Stimulated activated CD4-positive, alpha-beta T cell treated with anti-CD3 and anti-CD28 coated beads, Interleukin-12 subunit alpha, Interleukin-12 subunit beta, amount 100 ng/mL, for 4 hours (primary cell): ENCODE measurements at regions not wholly inside any gene's neighbourhood (a gene's known extent, or its start where the extent isn't known, plus 50 kb on each side); places are given as distances from the start of the nearest gene placed in this dataset.
"Not testable (repeated sequence)": the region's sequence is repeated elsewhere in the genome, so short reads cannot be mapped to it uniquely, and the experiment has no call there.

Experiments used
- DNase-seq: peaks from one replicate; pipeline ENCODE4 v3.0.0-alpha.2; 2020

DNA sequence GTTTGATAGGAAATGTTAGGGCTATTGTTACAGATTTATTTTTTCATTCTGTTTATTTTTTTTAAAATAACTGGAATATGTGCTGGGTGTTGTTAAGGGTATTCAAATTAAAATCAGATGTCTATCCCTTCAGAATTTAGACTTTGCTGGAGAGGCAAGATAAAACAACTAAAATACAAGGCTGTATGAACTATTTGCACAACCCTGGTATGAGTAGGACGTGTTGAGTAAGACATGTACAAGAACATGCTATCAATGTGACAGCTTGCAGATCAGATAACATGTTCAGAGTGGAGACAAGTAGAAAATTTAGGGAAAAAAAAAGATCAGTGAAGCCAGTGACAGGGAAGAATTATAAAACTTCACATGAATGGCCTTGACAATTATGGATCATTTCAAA is 853.5 kb downstream of the METTL15 start:
- DNase-seq = no peak

DNA sequence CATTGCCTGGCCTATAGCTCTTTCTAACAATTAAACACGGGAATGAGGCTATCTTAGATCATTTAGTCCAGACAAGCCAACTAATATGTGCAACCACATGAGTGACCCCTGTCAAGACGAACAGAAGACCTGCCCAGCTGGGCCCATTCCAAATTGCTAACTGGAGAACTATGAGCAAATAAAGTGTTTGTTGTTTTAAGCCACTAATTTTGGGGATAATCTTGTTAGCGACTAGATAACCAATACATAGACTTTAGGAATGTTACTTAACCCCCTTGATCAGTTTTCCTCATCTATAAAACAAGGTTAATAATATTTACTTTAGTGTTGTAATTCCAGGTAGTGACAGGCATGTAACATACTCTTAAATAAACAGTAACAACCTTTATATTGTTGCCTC is 848.3 kb downstream of the METTL15 start:
- no peak for DNase-seq

DNA sequence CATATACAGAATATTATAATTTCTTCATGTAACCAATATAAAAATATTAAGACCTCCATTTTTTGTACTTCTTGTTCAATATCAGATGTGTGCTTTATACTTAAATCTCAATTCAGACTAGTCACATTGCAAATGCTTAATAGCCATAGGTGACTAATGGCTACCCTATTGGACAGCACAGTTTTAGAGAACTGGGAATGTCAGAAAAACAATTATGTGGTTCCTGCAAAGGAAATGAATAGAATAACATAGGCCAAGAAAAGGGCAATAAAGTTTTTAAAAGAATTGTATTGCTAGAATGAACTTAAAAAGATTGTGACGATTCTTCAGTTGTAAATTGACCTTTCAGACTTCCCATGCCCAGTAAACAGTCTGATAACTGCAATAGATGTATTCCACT is 843.0 kb downstream of the METTL15 start:
- DNase-seq = no peak

DNA sequence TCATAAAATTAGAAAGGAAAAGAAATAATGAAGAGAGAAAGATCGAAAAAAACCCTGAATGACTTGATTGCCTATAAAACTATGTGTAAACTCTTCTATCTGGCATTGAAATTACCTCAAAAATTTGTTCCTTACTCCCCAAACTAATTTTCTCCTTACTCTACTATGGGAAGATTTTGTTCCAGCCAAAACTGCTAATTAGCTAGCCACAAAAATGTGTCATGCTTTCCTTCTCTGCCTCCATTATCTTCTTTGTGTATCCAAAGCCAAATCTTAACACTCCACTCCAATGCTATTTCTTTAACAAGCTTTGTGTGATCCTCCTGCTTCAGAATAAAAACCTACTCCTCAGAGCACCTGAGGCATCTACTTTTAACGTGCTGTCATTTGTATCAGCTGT is 831.2 kb downstream of the METTL15 start:
- no peak for DNase-seq

DNA sequence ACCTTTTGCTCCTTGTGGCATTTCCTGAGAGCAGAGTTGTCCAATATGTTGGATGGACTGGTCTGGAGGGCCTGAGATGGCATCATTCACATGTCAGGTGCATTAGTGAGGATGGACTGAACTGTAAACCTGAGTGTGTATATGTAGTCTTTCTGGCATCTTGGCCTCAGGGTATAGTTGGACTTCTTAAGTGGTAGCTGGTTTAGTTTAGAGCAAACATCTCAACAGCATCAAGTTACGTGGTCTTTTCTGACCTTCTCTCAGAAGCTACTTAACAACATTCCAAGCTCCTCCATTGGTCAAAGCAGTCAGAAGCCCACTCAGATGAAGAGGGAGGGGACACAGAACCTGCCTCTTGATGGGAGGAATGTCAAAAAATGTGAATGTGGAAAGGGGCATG is 829.9 kb downstream of the METTL15 start:
- DNase-seq = no peak

DNA sequence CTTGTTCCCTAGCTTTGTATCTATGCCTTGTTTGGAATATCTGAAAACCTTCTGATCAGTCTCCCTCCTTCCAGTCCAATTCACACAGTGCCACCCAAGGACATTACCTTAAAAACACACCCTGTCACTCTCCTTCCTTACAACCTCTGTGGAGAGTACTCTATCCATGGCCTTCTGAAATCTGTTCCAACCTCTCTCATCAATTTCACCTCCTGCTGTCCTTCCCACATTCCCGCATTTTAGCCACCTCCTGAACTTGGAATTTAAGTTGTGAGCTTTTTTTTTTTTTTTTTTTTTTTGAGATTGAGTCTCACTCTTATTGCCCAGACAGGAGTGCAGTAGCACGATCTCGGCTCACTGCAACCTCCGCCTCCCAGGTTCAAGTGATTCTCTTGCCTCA is 824.8 kb downstream of the METTL15 start:
- no peak for DNase-seq

DNA sequence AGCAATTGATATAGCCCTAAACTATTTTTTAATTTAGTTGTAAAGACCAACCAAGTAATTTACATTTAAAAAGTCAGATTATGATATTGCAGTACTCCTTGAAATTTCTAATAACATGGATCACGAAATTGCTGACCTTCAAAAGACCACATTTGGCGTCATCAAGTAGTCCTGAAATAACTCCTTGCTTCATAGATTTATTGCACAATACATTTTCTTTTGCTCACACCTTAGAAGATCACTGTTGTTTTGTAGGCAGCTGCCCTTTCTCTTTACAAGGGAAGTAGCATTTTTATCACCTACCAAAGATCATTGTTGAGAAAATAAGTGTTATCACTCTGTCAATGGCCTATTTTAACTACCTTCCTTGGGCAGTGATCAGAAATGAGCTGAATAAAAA is 815.8 kb downstream of the METTL15 start:
- no peak for DNase-seq

DNA sequence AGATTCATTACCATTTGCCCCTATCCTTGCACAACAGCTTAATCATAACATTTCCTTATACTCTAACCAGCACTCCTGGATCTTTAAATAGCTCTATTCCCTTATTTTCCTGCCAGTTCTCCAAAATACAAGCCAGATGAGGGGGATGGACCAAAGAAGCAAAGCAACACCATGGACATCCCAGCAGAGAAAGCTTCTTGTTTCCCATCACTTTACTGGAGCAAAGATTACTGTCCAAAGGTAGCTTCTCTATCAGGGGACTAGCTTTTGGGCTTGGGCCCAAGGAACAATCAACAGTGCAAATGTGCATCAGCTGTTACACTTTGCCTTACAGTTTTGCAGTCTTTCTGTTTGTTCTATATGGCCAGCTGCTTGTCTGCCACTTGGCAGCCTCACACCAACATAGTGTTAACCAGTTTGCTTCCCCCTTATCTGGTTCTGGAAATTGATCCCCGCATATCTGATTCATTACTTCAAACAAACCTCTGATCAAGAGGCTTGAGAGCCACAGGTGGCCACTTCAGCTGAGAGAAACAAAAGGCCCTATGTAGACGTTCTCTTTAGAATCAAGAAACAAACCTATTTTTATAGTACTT is 814.3 kb downstream of the METTL15 start:
- DNase-seq = no peak

DNA sequence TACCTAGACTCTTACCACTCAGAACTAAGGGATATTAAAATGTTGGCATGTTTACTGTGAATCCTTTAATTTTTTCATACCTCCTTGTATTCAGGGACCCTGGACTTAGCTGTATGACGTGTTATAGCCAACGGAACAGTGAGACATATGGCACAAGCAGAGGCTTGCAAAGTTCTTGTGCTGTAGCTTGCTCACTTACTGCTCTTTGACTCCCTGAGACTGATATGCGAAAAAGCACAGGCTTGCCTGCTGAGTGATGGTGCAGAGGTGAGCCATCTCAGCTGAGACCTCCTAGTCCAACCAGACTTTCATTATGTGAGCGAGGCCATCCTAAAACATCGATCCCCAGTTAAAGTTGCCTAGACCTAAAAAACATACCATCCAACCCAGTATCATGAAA is 811.0 kb downstream of the METTL15 start:
- DNase-seq = no peak

DNA sequence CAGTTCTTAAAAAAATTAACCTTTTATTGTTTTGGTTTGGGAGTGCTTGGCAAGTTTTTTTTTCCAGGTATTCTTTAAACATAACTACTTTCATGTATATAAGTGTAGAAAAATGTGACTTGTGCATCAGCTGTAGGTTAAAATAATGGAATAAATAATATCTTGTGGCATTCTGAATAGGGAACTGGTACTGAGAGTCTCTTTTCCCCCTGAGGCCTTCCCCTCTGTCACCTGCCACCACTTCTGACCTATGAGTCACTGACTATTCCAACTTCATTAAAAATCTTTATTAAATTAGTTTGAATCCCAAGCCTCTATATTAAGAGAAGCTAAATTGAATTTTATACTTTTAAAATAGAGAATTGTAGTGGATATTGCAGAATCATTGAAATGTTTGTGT is 805.7 kb downstream of the METTL15 start:
- DNase-seq = no peak

DNA sequence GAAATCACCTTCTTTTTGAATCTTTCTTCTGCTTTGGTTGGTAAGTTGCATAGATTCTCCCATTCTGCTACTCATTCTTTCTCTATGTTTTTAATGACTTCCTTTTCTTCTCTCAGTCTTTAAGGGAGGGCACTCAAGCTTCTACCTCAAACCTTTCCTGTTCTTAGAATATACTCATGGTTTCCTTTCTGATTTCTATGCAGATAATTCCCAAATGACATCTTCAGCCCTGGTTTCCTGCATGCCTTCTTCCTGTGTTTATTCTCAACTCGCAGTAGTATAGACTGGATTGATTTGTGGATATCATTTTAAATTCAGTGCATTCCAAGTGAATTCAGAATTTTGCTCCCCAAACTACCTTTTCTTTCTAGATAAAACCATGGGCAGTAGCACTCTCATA is 803.6 kb downstream of the METTL15 start:
- DNase-seq = no peak

DNA sequence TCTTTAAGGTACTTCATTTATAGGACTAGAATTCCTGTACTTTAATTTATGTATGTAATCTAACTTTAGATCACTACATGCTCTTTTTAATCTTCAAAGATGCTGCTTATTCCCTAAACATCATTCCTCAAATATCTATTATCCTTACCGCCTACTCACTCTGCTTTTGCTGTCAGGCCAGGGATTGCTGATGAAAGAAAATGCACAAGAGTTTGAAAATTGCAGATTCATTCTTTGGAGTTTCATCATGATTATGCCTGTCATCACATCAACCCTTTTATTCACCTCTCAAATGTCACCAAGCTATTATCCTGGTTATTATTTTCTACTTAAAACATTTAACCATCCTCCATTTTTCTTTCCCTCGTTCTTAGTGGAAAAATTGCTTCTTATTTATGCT is 802.7 kb downstream of the METTL15 start:
- DNase-seq = no peak

DNA sequence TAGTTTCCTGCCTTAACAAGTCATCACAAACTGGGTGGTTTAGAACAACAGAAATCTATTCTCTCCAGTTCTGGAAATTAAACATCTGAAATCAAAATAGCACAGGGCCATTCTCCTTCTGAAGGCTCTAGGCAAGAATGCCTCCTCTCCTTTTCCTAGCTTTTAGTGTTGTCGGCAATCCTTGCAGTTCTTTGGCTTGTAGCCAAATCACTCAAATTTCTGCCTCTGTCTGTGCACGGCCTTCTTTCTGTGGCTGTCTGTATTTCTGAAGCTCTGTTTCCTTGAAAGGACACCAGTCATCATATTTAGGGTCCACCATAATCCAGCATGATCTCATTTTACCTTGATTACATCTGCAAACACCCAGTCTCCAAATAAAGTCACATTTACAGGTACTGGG is 795.5 kb downstream of the METTL15 start:
- DNase-seq = no peak

DNA sequence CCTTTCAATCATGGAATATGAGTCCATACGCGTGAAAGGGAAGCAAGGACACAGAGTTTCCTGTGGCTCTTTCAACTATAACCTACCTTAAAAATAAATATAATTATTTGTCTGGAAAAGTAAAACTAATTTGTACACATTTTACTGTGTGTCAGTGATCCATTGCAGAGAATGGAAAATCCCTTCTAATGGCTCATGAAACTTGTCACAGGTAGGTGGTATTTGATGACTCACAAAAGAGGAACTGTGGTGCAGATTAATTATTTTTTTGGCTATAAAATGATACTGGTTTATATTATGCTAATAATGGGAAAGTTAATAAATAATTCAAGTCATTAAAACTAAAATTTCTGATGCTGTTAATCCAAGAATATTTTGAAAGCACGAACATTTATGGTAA is 792.2 kb downstream of the METTL15 start:
- no peak for DNase-seq

DNA sequence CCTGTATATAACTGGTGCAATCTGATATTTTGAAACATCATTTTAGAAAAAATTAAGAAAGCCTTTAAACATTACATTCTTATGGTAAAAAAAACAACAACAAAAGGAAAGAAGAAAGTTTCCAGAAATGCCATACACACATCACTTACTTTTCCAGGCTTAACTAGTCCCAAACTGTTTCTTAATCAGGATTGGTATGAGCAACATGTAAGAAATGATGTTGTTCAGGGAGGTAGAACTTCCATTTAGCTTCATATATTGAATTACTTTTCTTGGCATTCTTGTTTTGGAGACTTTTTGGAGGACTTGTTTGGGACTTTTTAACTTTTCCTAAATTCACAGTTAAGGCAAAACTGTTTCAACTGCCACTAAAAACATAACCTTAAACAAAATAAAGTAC is 791.5 kb downstream of the METTL15 start:
- no peak for DNase-seq

DNA sequence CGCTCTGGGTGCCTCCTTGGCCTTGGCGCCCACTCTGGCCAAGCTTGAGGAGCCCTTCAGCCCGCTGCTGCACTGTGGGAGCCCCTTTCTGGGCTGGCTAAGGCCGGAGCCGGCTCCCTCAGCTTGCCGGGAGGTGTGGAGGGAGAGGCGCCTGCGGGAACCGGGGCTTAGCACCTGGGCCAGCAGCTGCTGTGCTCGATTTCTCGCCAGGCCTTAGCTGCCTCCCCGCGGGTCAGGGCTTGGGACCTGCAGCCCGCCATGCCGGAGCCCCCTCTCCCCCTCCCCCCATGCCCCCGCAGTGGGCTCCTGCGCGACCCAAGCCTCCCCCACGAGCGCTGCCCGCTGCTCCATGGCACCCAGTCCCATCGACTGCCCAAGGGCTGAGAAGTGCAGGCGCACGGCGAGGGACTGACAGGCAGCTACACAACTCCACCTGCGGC is 782.4 kb downstream of the METTL15 start:
- DNase-seq = not testable (repeated sequence)

DNA sequence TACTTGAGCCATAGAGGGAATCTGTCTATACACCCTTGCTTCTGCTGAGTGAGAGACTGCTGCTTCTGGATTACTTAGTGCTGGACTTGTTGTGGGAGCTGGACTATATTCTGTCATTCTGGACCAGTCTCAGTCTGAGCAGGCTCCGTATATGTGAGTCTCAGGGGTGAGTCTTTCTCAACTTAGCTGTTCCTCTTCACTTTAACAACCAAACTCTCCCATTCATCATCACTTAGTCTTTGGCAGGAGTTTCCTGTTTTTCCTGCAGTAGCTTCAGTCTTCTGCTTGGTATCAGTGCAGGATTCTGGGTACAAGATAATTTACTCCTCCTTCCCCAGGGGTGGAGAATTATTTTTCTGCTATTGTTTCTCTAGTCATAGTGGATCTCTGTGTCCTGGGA is 779.5 kb downstream of the METTL15 start:
- no peak for DNase-seq

DNA sequence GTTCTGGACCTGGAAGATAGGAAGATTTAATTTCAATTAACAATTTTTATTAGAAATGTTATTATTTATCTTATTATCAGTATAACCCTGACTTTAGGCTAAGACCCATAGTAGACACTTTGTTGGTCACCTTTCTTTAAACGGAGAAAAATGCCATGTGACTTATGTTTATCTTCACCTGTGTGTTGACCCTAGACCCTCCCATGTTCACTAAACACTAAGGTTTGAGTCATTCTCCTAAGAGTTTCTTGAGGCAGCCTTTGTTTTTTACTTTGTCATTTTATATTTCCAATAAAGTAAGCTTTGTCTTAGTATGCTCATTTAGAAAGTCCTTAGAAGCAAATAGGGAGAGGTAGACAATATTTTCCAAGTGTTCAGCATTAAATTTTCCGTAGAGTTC is 771.7 kb downstream of the METTL15 start:
- no peak for DNase-seq

DNA sequence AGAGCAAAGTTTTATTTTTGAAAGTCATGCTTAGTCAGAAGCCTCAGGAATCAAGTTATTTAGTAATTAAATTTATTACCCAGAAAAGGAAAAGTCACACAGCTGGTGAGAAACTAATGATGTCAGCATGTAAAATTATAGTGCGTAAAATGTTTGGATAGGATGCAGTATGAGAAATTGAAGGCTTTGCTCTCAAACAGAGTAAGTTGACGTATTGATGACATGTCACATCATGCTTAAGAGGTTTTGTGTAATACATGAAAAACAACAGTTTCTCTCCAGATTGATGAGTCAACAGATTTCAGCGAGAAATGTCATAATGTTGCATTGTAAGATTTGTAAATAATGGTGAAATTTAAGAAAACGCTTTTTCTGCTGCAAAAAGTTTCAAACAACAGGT is 769.8 kb downstream of the METTL15 start:
- DNase-seq = no peak

DNA sequence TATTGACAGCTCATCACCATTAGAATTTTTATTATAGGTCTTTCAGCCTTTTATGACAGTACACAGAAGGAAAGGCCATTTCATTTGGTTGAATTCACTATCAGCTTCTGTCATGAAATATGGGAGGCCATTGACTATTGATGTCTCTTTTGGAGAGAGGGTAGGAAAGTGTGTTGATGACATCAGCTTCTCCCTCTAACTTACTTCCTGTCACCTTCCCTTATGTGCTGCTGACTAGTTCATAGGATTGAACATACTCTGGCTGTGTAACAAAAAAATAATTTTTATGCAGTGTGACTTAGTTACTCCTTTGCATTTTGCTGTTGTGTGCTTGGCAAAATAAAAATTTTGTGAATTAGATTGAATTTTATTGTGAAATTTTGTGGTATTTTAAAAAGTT is 769.2 kb downstream of the METTL15 start:
- no peak for DNase-seq

DNA sequence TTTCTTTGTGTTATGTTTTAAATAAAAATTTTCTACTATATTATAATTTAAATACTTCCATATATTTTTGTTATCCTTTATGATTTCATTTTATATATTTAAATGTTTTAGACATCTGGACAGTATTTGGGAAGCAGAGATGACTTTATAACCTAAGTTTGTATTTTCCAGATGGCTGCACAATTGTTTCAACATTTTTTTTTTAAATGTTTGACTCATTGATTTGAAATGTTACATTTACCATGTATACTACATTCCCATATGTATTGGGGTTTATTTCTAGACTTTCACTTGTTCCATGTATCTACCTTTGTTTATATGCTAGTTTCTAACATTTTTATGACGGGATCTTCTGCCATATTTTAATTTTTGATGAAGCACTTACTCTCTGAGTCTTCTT is 766.5 kb downstream of the METTL15 start:
- no peak for DNase-seq

DNA sequence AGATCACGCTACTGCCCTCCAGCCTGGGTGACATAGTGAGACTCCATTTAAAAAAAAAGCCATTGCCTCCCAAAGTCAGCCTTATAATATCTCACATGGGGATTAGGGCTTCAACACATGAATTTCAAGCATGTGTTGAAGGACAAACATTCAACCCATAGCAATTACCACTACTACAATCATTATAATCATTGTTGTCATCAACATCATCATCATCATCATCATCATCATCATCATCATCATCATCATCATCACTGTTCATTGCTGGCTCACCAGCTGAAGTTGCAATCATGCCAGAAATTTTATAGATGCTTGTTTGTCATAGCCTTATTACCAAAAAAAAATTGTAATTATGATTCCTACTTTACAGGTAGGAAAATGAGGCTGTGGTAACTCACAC is 762.9 kb downstream of the METTL15 start:
- DNase-seq = no peak

DNA sequence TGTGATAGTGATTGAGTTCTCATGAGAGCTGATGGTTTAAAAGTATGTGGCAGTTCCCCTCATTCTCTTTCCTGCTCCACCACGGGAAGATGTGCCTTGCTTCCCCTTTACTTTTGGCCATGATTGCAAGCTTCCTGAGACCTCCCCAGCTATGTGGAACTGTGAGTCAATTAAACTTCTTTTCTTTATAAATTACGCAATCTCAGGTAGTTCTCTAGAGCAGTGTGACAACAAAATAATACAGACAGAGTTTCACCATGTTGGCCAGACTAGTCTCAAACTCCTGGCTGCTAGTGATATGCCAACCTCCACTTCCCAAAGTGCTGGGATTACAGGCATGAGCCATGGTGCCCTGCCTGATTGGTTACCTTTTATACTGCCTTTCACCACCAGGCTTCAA is 755.2 kb downstream of the METTL15 start:
- DNase-seq = no peak

DNA sequence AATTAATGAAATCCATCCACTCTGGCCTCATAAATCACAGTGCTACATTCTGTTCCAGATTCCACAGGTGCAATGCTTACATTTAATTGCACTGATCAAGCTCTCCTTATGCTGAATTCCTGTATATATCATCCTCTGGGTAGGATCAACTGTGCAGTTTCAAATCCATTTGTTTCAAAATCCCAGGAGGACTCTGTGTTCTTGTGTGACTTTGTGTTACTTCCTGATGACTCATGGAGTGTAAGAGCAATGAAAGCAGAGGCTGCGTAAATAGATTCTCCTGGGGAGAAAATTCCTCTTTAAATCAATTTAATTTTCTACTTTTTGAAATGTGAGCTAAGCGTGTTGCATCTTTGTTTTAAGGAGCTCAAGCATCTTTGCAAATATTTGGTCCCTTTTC is 752.7 kb downstream of the METTL15 start:
- DNase-seq = no peak

DNA sequence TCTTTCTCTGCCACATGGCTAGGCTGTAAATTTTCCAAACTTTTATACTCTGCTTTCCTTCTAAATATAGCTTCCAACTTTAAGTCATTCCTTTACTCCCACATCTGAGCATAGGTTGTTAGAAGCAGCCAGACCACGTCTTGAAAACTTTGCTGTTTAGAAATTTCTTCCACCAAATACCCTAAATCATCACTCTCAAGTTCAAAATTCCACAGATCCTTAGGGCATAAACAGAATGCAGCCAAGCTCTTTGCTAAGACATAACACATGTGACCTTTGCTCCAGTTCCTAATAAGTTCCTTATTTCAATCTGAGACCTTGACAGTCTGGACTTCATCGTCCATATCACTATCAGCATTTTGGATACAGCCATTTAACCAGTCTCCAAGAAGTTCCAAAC is 749.9 kb downstream of the METTL15 start:
- no peak for DNase-seq

DNA sequence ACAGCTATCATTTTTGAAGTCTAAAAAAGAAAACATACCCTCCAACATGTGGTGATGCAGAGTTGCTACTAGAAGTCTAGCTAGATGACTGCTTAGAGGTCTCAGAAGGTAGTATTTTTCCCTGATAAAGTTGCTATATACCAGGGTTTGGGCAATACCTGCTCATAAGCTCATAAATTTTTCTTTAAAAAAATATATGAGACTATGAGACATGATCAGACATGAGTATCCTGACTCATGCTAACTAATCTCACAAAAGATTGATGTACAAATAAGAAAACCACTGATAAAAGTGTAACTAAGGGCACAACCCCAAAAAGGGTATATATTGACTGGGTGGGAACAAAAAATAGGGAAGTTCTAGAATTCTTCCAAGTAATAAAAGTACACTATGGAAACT is 740.9 kb downstream of the METTL15 start:
- DNase-seq = no peak
